Cardiac muscle cell (in vitro differentiated cells and primary cell): ENCODE measurements at regions not wholly inside any gene's neighbourhood (a gene's known extent, or its start where the extent isn't known, plus 50 kb on each side); places are given as distances from the start of the nearest gene placed in this dataset.
"Not testable (repeated sequence)": the region's sequence is repeated elsewhere in the genome, so short reads cannot be mapped to it uniquely, and the experiment has no call there.

ENCODE experiments used
- DNase-seq, 2 donors: peaks; one replicate each; pipeline versions ENCODE4 v3.0.0 to v3.0.0-alpha.2; 2010 to 2017; ENCODE audit warnings: low read depth in 1 of 2, low spot score in 1 of 2
- H3K27ac ChIP-seq: fragments of 200-600 bp; sonication (generic); 2 replicates; pipeline ENCODE4 v1.5.1; 2016
- H3K27me3 ChIP-seq: fragments of 200-600 bp; sonication (generic); 2 replicates; pipeline ENCODE4 v1.6.0; 2016; ENCODE audit warnings: control low read depth
- H3K36me3 ChIP-seq: fragments of 200-600 bp; sonication (generic); 2 replicates; pipeline ENCODE4 v1.5.1; 2016; ENCODE audit warnings: control low read depth
- H3K4me1 ChIP-seq: fragments of 200-600 bp; sonication (generic); 2 replicates; pipeline ENCODE4 v1.8.1; 2017; ENCODE audit warnings: low read depth, mild to moderate bottlenecking, mixed run types
- H3K4me3 ChIP-seq: fragments of 200-600 bp; sonication (generic); 2 replicates; pipeline ENCODE4 v1.5.1; 2016; ENCODE audit warnings: mild to moderate bottlenecking
- H3K9me3 ChIP-seq: fragments of 200-600 bp; sonication (generic); 2 replicates; pipeline ENCODE4 v1.5.1; 2017; ENCODE audit warnings: low read depth, mild to moderate bottlenecking, control low read depth
- TF ChIP-seq, protein P1 (sequence below): IDR thresholded peaks from 2 replicates; pipeline ENCODE4 v1.5.1; 2012; ENCODE audit warnings: low read depth, mild to moderate bottlenecking, low read length

DNA sequence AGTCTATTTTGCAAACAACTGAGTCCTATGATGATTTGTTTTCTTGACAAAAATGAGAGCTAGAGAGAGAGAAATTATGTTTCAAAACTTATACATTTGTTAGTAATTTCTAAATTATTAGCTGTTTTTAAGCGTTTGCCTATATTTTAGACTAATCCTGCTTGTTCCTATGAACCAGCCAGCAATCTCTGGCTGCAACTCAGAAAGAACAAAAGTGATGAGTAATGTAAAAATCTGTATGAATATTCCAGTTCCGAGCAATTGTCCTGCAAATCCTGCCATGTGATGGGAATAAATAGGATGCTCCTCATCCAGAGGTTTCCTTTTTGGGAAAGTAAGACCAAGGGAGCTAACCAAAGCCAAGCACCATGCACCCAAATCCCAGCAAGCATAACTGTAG lies 228.3 kb upstream of the GBE1 start:
- DNase-seq: no peak

DNA sequence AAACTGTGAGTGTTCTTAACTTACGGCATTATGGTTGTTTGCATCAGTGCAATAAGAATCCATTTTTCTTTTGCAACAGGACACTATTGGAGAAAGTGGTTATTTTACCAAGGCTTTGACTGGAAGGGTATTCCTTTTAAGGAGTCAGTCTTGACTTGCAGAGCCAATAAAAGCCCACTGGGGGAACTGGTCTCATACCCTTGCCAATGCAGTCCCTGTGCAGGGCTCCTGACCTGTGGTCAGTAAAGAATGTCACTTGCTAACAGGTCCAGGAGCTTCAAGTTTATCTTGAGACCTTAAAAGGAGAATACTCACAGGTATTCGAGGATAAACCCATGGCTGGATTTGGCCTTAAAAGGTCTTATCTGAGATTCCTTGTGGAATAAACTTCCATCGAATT lies 227.8 kb upstream of the GBE1 start:
- Histone ChIP-seq H3K9me3 (no peaks in the 10 kb centered on the region), H3K4me3 (no peak overlapping the region), H3K27ac (no peak overlapping the region), H3K27me3 (no peaks in the 10 kb centered on the region), H3K36me3 (no peaks in the 10 kb centered on the region), H3K4me1 (no peaks in the 10 kb centered on the region)
- DNase-seq: peak in 1 of 2 donors; percentile 9
- TF ChIP-seq, protein P1, sequence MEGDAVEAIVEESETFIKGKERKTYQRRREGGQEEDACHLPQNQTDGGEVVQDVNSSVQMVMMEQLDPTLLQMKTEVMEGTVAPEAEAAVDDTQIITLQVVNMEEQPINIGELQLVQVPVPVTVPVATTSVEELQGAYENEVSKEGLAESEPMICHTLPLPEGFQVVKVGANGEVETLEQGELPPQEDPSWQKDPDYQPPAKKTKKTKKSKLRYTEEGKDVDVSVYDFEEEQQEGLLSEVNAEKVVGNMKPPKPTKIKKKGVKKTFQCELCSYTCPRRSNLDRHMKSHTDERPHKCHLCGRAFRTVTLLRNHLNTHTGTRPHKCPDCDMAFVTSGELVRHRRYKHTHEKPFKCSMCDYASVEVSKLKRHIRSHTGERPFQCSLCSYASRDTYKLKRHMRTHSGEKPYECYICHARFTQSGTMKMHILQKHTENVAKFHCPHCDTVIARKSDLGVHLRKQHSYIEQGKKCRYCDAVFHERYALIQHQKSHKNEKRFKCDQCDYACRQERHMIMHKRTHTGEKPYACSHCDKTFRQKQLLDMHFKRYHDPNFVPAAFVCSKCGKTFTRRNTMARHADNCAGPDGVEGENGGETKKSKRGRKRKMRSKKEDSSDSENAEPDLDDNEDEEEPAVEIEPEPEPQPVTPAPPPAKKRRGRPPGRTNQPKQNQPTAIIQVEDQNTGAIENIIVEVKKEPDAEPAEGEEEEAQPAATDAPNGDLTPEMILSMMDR: no peak

More for the DNA sequence above, 228.3 kb upstream of the GBE1 start:
- no peaks in the 10 kb centered on the region for H3K4me1 ChIP-seq
- H3K9me3 ChIP-seq: no peaks in the 10 kb centered on the region
- no peaks in the 10 kb centered on the region for H3K36me3 ChIP-seq
- TF ChIP-seq, protein P1: no peak
- H3K27ac ChIP-seq: no peak overlapping the region
- H3K4me3 ChIP-seq: no peak overlapping the region
- H3K27me3 ChIP-seq: no peaks in the 10 kb centered on the region

DNA sequence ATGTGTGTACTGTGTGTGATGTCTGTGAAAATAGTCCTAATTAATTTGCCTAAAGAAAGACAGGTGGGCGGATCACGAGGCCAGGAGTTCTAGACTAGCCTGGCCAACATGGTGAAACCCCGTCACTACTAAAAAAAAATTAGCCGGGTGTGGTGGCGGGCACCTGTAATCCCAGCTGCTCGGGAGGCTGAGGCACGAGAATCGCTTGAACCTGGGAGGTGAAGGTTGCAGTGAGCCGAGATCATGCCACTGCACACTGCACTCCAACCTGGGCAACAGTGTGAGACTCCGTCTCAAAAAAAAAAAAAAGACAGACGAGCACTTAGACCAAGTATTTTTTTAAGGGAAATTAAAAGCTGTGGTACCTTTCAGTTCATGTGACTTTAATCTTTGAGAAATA lies 226.0 kb upstream of the GBE1 start:
- H3K4me3 ChIP-seq, DNase-seq, H3K4me1 ChIP-seq, H3K9me3 ChIP-seq, H3K36me3 ChIP-seq, H3K27me3 ChIP-seq, H3K27ac ChIP-seq: not testable (repeated sequence)

DNA sequence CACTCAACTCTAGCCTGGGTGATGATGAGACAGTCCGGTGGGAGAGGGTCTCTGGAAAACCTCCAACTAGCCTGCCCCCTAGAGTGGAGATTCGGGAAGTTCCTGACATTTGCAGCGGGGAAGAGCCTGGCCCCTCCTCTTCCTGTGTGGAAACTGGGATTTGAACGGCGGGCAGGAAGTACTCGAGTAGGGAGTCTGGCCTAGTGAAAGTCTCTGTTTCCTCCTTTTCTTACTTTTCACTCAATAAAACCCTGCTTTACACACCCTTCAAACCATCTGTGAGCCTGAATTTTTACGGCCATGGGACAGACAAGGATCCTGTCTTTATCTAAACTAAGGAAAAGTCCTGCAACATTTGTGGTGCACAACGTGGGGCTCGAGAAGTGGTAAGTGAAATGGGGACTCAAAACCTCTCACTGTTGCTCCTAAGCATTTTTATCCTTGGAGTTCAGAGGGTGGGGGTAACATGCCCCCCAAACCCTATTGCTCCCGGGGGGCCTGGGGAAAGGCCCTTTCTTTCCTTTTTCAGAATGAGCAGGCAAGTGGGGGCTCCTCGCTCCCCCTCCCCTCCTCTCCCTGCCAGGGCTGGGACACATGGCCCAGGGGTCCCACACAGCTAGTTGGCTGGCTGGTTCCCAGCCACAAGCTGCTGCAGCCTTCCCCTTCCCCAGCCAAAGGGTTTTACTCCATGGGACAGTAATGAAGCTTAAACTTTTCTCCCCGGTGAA lies 224.7 kb upstream of the GBE1 start:
- TF ChIP-seq, protein P1: no peak
- H3K27me3 ChIP-seq: no peaks in the 10 kb centered on the region
- H3K36me3 ChIP-seq: no peaks in the 10 kb centered on the region
- H3K27ac ChIP-seq: no peak overlapping the region
- no peaks in the 10 kb centered on the region for H3K4me1 ChIP-seq
- no peaks in the 10 kb centered on the region for H3K9me3 ChIP-seq
- H3K4me3 ChIP-seq: no peak overlapping the region
- DNase-seq: no peak

DNA sequence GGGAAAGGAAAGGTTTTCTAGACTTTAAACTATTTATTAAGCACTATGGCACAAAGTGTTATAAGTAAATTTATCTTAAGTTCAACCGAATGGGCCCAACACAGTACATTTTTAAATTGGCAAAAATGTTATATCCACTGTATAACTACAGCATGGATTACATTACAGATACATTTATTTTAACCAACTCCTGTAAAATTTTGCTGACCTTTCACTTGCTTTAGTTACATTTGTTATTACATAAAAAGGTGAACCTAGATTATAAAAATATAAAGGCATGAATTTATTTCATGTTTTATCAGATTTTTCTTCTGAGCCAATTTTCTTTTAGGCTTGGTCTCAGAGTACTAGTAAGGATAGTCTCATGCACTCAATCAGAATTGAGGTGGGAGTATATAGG lies 221.9 kb upstream of the GBE1 start:
- no peaks in the 10 kb centered on the region for H3K9me3 ChIP-seq
- no peaks in the 10 kb centered on the region for H3K36me3 ChIP-seq
- no peak overlapping the region for H3K27ac ChIP-seq
- H3K27me3 ChIP-seq: no peaks in the 10 kb centered on the region
- no peaks in the 10 kb centered on the region for H3K4me1 ChIP-seq
- no peak for DNase-seq
- TF ChIP-seq, protein P1: no peak
- H3K4me3 ChIP-seq: no peak overlapping the region

DNA sequence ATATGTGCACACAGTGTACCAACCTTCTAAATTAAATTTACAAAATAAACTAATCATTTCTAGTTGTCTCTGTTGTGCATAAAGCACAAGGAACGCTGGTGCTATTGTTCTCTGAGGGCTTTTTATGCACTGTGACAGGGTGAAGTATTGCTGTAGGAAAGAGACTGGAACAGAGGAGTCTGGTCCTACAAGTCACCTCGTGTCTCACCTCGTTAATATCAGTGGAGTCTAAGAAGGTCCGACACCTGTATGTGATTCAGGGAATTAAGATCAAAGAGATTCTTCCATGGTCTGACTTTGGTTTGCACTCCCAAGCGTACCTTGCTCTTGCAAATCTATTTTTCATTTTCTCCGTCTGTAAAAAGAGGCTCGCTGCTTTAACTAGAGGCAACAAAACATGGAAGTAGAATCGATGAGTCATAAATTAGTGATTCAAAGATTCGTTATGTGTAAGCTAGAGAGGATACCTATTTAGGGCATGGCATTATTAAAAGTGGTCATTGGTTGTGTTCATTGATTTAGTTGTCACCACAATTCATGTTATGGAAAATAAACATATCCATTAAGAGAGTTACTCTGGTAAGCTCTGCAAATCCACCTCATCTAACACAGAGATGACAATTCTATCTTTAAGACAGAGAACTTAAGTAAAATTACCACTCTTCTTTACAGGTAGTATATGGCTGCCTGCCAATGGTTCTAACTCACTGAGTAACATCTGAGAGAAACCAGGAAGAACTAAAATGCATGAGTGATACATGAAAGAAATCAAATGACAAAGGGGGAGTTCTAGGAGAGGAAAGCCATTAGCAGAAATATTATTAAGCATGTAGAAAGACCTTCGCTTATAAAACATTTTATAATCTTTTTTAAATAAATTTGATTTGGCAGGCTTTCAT lies 219.4 kb upstream of the GBE1 start:
- no peaks in the 10 kb centered on the region for H3K4me1 ChIP-seq
- no peaks in the 10 kb centered on the region for H3K9me3 ChIP-seq
- no peaks in the 10 kb centered on the region for H3K36me3 ChIP-seq
- no peak overlapping the region for H3K27ac ChIP-seq
- H3K27me3 ChIP-seq: no peaks in the 10 kb centered on the region
- TF ChIP-seq, protein P1: no peak
- DNase-seq: no peak
- H3K4me3 ChIP-seq: no peak overlapping the region
